ENCODE measurements at regions not wholly inside any gene's neighbourhood (a gene's known extent, or its start where the extent isn't known, plus 50 kb on each side); places are given as distances from the start of the nearest gene placed in this dataset.

- H3K27ac Mint-ChIP-seq, result no peak overlapping the region
- DNase-seq, result no peak
- H3K27me3 Mint-ChIP-seq, result peaks cover 11% of the 10 kb centered on the region
- H3K36me3 Mint-ChIP-seq (ENCODE audit: low read depth), result no peaks in the 10 kb centered on the region
- no peak overlapping the region for H3K4me3 Mint-ChIP-seq
- ChIA-PET POLR2A (no interaction called here), CTCF (no interaction called here)
- H3K9me3 Mint-ChIP-seq, result no peaks in the 10 kb centered on the region
- peaks cover 27% of the 10 kb centered on the region for H3K4me1 Mint-ChIP-seq
Observed at GRCh38 chr1:31503570-31503969, 72.7 kb upstream of the TINAGL1 start.

DNA sequence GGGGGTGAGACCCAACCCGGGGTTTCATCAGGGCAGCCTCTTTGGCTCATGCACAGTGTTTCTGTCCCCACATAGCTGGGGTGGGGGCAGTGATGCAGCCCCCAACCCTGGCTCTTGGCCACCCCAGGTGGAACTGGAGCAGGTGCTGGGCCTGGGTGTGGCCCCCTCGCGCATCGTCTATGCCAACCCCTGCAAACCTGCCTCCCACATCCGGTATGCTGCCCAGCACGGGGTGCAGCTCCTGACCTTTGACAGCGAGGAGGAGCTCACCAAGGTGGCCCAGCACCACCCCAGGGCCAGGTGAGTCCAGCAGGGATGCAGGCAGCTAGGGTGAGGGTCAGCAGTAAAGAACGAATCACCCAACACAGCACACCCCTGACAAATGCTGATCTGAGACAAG, 72.3 kb upstream of the TINAGL1 start:
- Mint-ChIP-seq H3K9me3 (no peaks in the 10 kb centered on the region), H3K4me3 (no peak overlapping the region), H3K36me3 (ENCODE audit: low read depth) (no peaks in the 10 kb centered on the region), H3K27ac (no peak overlapping the region), H3K4me1 (peaks cover 31% of the 10 kb centered on the region), H3K27me3 (peaks cover 11% of the 10 kb centered on the region)
- DNase-seq, result no peak
- POLR2A ChIA-PET, result interaction anchor here (0.5 kb wide), 1 partner anchor 509 kb away, joined by 4 read pairs; the partner anchor contains the start of gene KHDRBS1
- CTCF ChIA-PET, result no interaction called here

GRCh38 chr1:31505911-31506497, 70.3 kb upstream of the TINAGL1 start:
- POLR2A ChIA-PET, result no interaction called here
- H3K4me3 Mint-ChIP-seq, result no peak overlapping the region

GRCh38 chr1:31507221-31507620, 69.1 kb upstream of the TINAGL1 start:
- DNase-seq, result no peak
- Mint-ChIP-seq H3K36me3 (ENCODE audit: low read depth) (no peaks in the 10 kb centered on the region), H3K27me3 (peaks cover 8% of the 10 kb centered on the region), H3K4me1 (peaks cover 42% of the 10 kb centered on the region), H3K4me3 (no peak overlapping the region), H3K9me3 (peaks cover 4% of the 10 kb centered on the region), H3K27ac (no peak overlapping the region)
- CTCF ChIA-PET, result interaction anchor here (0.5 kb wide), 1 partner anchor 26 kb away, joined by 4 read pairs; no protein-coding TSS in a partner anchor
- POLR2A ChIA-PET, result no interaction called here

More at GRCh38 chr1:31505911-31506497, 70.3 kb upstream of the TINAGL1 start:
- Mint-ChIP-seq H3K4me1 (peaks cover 42% of the 10 kb centered on the region), H3K9me3 (no peaks in the 10 kb centered on the region), H3K27me3 (peaks cover 8% of the 10 kb centered on the region), H3K27ac (peak overlapping the region; percentile 59), H3K36me3 (ENCODE audit: low read depth) (no peaks in the 10 kb centered on the region)
- DNase-seq, result peak; percentile 73
- CTCF ChIA-PET, result interaction anchor here (1.5 kb wide), 1 partner anchor 59 kb away, joined by 4 read pairs; no protein-coding TSS in a partner anchor

DNA sequence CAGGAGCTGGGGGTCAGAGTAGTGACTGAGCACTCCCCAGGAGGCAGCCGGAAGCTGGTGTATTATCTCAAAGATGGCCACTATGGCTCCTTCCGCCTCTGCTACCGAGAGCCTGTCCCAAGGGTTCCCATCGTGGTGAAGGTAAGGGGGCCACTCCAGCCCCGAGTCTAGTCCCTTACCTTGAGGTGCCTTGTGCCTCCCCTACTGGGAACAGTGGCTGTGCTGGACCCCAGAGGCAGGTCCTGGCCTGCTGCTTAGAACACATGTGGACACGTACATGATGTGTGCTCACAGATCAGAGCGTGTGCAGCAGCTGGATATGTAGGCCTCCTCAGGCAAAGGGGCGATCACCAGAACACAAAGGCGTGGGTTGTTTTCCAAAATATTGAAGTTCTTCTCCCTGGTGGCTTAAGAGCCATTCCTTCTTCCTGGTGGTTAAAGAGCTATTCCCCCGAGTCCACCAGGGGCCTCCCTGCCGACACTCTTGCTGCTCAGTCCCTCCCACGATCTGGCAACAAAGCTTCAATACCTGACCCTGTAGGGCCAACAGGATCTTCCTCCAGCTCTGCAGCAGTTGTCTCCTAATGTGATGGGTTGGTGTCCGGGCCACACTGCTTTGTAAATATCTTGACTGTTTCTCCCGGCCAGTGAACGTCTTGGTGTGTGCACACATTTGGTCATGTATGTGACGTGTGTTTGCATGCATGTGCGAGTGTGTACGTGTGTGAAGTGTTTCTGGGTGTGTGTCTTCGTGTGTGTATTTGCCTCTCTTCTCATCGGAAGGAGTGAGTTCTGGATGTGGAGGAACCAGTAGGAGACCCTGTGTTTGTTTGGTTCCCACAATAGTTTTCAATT, 68.4 kb upstream of the TINAGL1 start:
- Mint-ChIP-seq H3K36me3 (ENCODE audit: low read depth) (no peaks in the 10 kb centered on the region), H3K27ac (no peak overlapping the region), H3K9me3 (peaks cover 4% of the 10 kb centered on the region), H3K4me3 (no peak overlapping the region), H3K4me1 (peaks cover 42% of the 10 kb centered on the region), H3K27me3 (peaks cover 7% of the 10 kb centered on the region)
- CTCF ChIA-PET, result interaction anchor here (0.5 kb wide), 1 partner anchor 25 kb away, joined by 4 read pairs; no protein-coding TSS in a partner anchor
- POLR2A ChIA-PET, result no interaction called here
- DNase-seq, result no peak

DNA sequence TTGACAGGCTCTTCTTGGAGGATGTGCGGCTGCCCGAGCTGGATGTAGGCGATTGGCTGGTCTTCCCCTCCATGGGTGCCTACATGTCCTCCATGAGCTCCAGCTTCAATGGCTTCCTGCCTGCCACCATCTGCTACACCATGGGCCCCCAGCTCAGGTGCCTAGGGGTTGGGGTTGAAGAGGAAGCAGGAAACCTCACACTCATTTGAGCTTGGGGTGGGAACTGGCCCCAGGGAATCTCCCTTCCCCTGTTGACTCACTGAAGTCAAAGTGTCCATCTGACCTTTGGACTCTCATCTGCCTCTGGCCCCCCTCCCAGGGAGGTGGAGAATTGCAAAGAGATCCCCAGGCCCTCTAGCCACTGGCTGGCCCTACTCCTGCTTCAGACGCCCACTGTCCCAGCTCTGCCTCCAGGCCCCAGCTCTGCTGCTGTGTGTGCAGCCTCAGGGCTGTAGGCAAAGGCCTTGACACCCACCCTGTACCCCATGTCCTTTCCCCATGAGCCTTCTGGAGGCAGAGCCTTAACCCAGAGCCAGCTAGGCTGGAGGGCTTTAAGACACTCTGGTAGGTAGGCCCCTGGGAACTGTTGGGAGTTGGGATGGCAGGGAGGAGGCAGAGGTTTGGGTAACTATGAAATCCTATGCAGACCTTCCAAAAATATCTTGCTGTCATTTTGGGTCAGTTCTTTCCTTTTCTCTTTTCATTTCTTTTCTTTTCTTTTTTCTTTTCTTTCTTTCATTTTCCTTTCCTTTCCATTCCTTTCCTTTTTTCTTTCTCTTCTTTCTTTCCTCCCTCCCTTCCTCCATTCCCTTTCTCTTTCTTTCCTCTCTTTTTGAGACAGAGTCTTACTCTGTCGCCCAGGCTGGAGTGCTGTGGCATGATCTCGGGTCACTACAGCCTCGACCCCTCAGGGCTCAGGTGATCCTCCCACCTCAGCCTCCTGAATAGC, 66.9 kb upstream of the TINAGL1 start:
- Mint-ChIP-seq H3K27me3 (peaks cover 3% of the 10 kb centered on the region), H3K9me3 (peaks cover 7% of the 10 kb centered on the region), H3K36me3 (ENCODE audit: low read depth) (no peaks in the 10 kb centered on the region), H3K4me1 (peaks cover 42% of the 10 kb centered on the region), H3K4me3 (no peak overlapping the region), H3K27ac (peak overlapping the region; percentile 22)
- POLR2A ChIA-PET, result no interaction called here
- DNase-seq, result peak; percentile 45
- CTCF ChIA-PET, result interaction anchor here (1.0 to 1.1 kb wide), 3 partner anchors 9 to 1617 kb away, joined by 3 read pairs; no protein-coding TSS in a partner anchor

DNA sequence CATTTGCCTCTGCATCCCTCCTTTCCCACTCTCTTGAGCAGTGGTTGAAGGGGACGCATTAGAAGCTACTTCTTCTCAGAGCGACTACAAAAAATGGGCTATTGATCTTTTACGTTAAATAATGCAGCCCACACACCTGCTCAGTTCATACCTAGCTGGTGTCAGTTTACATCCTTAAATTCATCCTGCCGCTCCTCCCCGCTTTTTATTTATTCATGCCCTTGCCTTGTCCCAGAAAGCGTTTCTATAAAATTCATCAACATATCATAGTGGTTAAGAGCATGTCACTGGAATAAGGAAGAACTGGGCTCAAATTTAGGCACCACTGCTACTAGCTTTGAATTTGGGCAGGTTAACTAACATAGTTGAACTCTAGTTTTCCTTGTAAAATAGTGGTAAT, 66.0 kb upstream of the TINAGL1 start:
- H3K4me3 Mint-ChIP-seq, result no peak overlapping the region
- peaks cover 3% of the 10 kb centered on the region for H3K27me3 Mint-ChIP-seq
- H3K9me3 Mint-ChIP-seq, result peaks cover 11% of the 10 kb centered on the region
- ChIA-PET POLR2A (no interaction called here), CTCF (interaction anchor here (1.0 to 1.1 kb wide), 2 partner anchors 10 to 1617 kb away, joined by 3 read pairs; no protein-coding TSS in a partner anchor)
- H3K27ac Mint-ChIP-seq, result no peak overlapping the region
- DNase-seq, result no peak
- peaks cover 40% of the 10 kb centered on the region for H3K4me1 Mint-ChIP-seq
- no peaks in the 10 kb centered on the region for H3K36me3 Mint-ChIP-seq (ENCODE audit: low read depth)

DNA sequence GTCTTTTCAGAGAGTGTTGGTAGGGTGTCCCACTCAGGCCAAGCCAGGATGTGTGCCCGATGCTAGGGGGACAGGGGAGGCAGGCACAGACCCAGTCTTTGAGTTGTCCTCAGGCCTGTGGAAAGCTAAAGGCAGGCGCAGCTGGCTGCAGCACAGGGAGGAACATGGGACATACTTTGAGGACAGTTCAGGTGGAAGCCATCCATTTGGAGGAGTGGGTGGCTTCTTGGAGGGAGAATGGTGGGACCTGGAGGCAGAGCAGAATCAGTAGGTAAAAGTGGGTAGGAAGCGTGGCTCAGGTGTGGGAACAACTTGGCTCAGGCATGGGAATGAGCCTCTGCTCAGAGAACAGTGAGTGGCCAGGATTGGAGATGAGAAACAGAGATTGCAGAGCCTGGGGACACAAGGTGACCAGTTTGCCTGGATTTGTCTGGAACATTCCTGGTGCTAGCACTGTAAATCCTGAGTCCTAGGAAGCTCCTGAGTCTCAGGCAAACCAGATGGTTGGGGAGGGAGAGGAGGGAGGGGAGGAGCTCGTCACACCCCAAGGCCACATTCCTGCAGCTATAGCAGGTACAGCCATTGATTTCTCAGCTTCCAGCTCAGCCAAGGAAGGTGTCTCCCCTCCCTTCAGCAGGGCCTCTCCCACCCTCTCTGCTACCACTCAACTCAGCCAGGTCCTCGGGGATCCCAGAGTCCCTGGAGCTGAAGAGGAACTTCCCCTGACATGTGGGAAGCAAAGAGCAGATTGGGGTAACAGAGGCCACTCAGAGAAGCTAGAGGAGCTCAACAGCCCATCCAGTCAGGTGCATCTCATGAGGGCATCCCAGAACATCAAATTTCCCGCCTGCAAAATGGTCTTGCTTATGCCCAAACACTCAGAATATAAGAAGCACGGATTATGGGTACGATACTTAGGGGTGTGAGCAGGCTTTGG, 65.2 kb upstream of the TINAGL1 start:
- no peak overlapping the region for H3K4me3 Mint-ChIP-seq
- H3K27ac Mint-ChIP-seq, result no peak overlapping the region
- peaks cover 32% of the 10 kb centered on the region for H3K4me1 Mint-ChIP-seq
- POLR2A ChIA-PET, result no interaction called here
- H3K9me3 Mint-ChIP-seq, result peaks cover 12% of the 10 kb centered on the region
- no peak for DNase-seq
- CTCF ChIA-PET, result interaction anchor here (0.8 to 1.1 kb wide), 3 partner anchors 11 to 1616 kb away, joined by 3 read pairs; no protein-coding TSS in a partner anchor
- H3K36me3 Mint-ChIP-seq (ENCODE audit: low read depth), result no peaks in the 10 kb centered on the region
- peaks cover 3% of the 10 kb centered on the region for H3K27me3 Mint-ChIP-seq

- no peak for DNase-seq
- H3K4me3 Mint-ChIP-seq, result no peak overlapping the region
- POLR2A ChIA-PET, result no interaction called here
- peaks cover 12% of the 10 kb centered on the region for H3K9me3 Mint-ChIP-seq
- CTCF ChIA-PET, result interaction anchor here (0.8 kb wide), 1 partner anchor 39 kb away, joined by 3 read pairs; no protein-coding TSS in a partner anchor
- H3K36me3 Mint-ChIP-seq (ENCODE audit: low read depth), result no peaks in the 10 kb centered on the region
- peaks cover 2% of the 10 kb centered on the region for H3K27me3 Mint-ChIP-seq
- no peak overlapping the region for H3K27ac Mint-ChIP-seq
- peaks cover 23% of the 10 kb centered on the region for H3K4me1 Mint-ChIP-seq
Observed at GRCh38 chr1:31511848-31512615, 64.3 kb upstream of the TINAGL1 start.

- Mint-ChIP-seq H3K27ac (no peak overlapping the region), H3K4me1 (peaks cover 9% of the 10 kb centered on the region), H3K36me3 (ENCODE audit: low read depth) (no peaks in the 10 kb centered on the region), H3K9me3 (peaks cover 12% of the 10 kb centered on the region), H3K4me3 (no peak overlapping the region), H3K27me3 (no peaks in the 10 kb centered on the region)
- ChIA-PET POLR2A (no interaction called here), CTCF (no interaction called here)
- no peak for DNase-seq
Observed at GRCh38 chr1:31514117-31514516, 62.2 kb upstream of the TINAGL1 start.

GRCh38 chr1:31515056-31515775, 61.1 kb upstream of the TINAGL1 start:
- DNase-seq, result no peak
- ChIA-PET CTCF (no interaction called here), POLR2A (no interaction called here)
- no peak overlapping the region for H3K4me3 Mint-ChIP-seq
- peaks cover 2% of the 10 kb centered on the region for H3K4me1 Mint-ChIP-seq
- peaks cover 12% of the 10 kb centered on the region for H3K9me3 Mint-ChIP-seq
- no peaks in the 10 kb centered on the region for H3K36me3 Mint-ChIP-seq (ENCODE audit: low read depth)
- H3K27me3 Mint-ChIP-seq, result peaks cover 3% of the 10 kb centered on the region
- H3K27ac Mint-ChIP-seq, result no peak overlapping the region

Measured in activated CD4-positive, alpha-beta T cell treated with anti-CD3 and anti-CD28 coated beads, Interleukin-2, amount 10 ng/mL, durations not matched to agents 7 days and 5 days (primary cell).